Adrenal gland (tissue), 9 donors: ENCODE measurements at regions not wholly inside any gene's neighbourhood (a gene's known extent, or its start where the extent isn't known, plus 50 kb on each side); places are given as distances from the start of the nearest gene placed in this dataset.

Source experiments
- DNase-seq, 7 donors: peaks; one replicate each; pipeline ENCODE4 v3.0.0-alpha.2; 2019 to 2020
- H3K27ac ChIP-seq, 5 donors: fragments of 200-600 bp; sonication (generic) in 4 of 5; 1 replicate in 3 of 5; 2 replicates in 2 of 5; pipeline versions ENCODE4 v1.5.1 to v1.8.0; 2016 to 2020; ENCODE audit warnings: mild to moderate bottlenecking in 1 of 5
- H3K27me3 ChIP-seq: fragments of 200-600 bp; 2 replicates; pipeline ENCODE4 v1.8.0; 2021
- H3K36me3 ChIP-seq, 2 donors: fragments of 200-600 bp; replicated peaks in 1 of 2; 1 replicate in 1 of 2; 2 replicates in 1 of 2; pipeline versions ENCODE4 v1.5.1 to v1.8.0; 2018 to 2022
- H3K4me1 ChIP-seq, 2 donors: fragments of 200-600 bp; replicated peaks in 1 of 2; 1 replicate in 1 of 2; 2 replicates in 1 of 2; pipeline versions ENCODE4 v1.5.1 to v1.8.0; 2018 to 2021
- H3K4me3 ChIP-seq, 4 donors: fragments of 200-600 bp; sonication (generic) in 3 of 4; one replicate each; pipeline ENCODE4 v1.5.1; 2016 to 2018
- H3K9me3 ChIP-seq, 3 donors: fragments of 200-600 bp; sonication (generic) in 1 of 3; replicated peaks in 1 of 3; 1 replicate in 2 of 3; 2 replicates in 1 of 3; pipeline versions ENCODE4 v1.5.1 to v1.8.0; 2016 to 2021
- CTCF ChIP-seq, 6 experiments: fragments of 450-650 bp in 4 of 6; fragments of 200-600 bp in 2 of 6; sonication (generic) in 1 of 6; IDR thresholded peaks; 1 replicate in 5 of 6; 2 replicates in 1 of 6; pipeline versions ENCODE4 v1.5.1 to v1.8.0; 2016 to 2021; ENCODE audit warnings: antibody characterized with exemption in 6 of 6, mild to moderate bottlenecking in 2 of 6, moderate library complexity in 1 of 6
- POLR2A ChIP-seq, 2 donors: fragments of 450-650 bp; IDR thresholded peaks; one replicate each; pipeline ENCODE4 v1.6.1; 2017; ENCODE audit warnings: antibody characterized with exemption in 2 of 2, mild to moderate bottlenecking in 2 of 2, moderate library complexity in 1 of 2
- WGBS, 4 donors: extraction: QIAGEN DNeasy Blood & Tissue Kit in 2 of 4; methylation state at CpG; one replicate each; pipeline versions ENCODE4 v1.1.5 to v1.1.7; 2013 to 2017; 5-methylcytosine and 5-hydroxymethylcytosine counted together
- intact Hi-C, 2 donors: fragments of 100-400 bp; cut with DNase I; formaldehyde crosslinking; loops; one replicate each; pipeline versions ENCODE4 v1.14.1 to v1.15.0; 2022 to 2023
- donor health status: healthy with polysubstance abuse.
- donor health status: Bipolar disorder and iron deficiency.
- donor health status: DM: yes; HTN: yes; CAD: no.
- donor health status: DM: no; HTN: no; CAD: no.
- donor health status: DM: no; HTN: no; CAD: no.

- WGBS, 4 donors: 83 to 90% (median 86%) methylated on average over 4 of the region's 4 CpGs
- intact Hi-C loops: no loop called here
- H3K9me3 ChIP-seq: no peaks in the 10 kb centered on the region
- no peak for DNase-seq
- no peaks in the 10 kb centered on the region for H3K4me1 ChIP-seq
- H3K27me3 ChIP-seq: no peaks in the 10 kb centered on the region
- TF ChIP-seq POLR2A (IDR thresholded peaks at IDR 0.05) (no peak), CTCF (IDR thresholded peaks at IDR 0.05) (no peak)
- no peak overlapping the region for H3K4me3 ChIP-seq
- no peak overlapping the region for H3K27ac ChIP-seq
- no peaks in the 10 kb centered on the region for H3K36me3 ChIP-seq
Observed at GRCh38 chr6:40011844-40012243, 77.6 kb upstream of the MOCS1 start.

GRCh38 chr6:40000964-40001515, 66.8 kb upstream of the MOCS1 start:
- Histone ChIP-seq H3K27me3 (no peaks in the 10 kb centered on the region), H3K36me3 (no peaks in the 10 kb centered on the region), H3K4me3 (no peak overlapping the region), H3K9me3 (no peaks in the 10 kb centered on the region), H3K27ac (no peak overlapping the region), H3K4me1 (no peaks in the 10 kb centered on the region)
- intact Hi-C loops: no loop called here
- no peak for DNase-seq
- 49 to 82% (median 69%) methylated on average over 4 of the region's 4 CpGs for WGBS, 4 donors
- no peak for TF ChIP-seq POLR2A (IDR thresholded peaks at IDR 0.05)
- TF ChIP-seq CTCF (IDR thresholded peaks at IDR 0.05): no peak

GRCh38 chr6:39999006-39999867, 65.0 kb upstream of the MOCS1 start:
- 55 to 61% (median 56%) methylated on average over 11 of the region's 11 CpGs for WGBS, 4 donors

More at GRCh38 chr6:39999006-39999867, 65.0 kb upstream of the MOCS1 start:
- no peak for DNase-seq
- Histone ChIP-seq H3K27ac (no peak overlapping the region), H3K4me3 (no peak overlapping the region), H3K9me3 (no peaks in the 10 kb centered on the region), H3K27me3 (no peaks in the 10 kb centered on the region), H3K4me1 (no peaks in the 10 kb centered on the region), H3K36me3 (no peaks in the 10 kb centered on the region)
- intact Hi-C loops: no loop called here
- TF ChIP-seq CTCF (IDR thresholded peaks at IDR 0.05) (no peak), POLR2A (IDR thresholded peaks at IDR 0.05) (no peak)
